KMS-11 (cell line): ENCODE measurements at regions not wholly inside any gene's neighbourhood (a gene's known extent, or its start where the extent isn't known, plus 50 kb on each side); places are given as distances from the start of the nearest gene placed in this dataset.

Source experiments
- H2AFZ ChIP-seq: fragments of 200-600 bp; sonication (generic); 2 replicates; pipeline ENCODE4 v1.6.1; 2016; ENCODE audit warnings: antibody characterized with exemption, mixed run types, low read depth
- H3K27ac ChIP-seq: fragments of 200-600 bp; sonication (generic); 2 replicates; pipeline ENCODE4 v1.6.1; 2016; ENCODE audit warnings: mild to moderate bottlenecking, mixed run types
- H3K27me3 ChIP-seq: fragments of 200-600 bp; sonication (generic); 2 replicates; pipeline ENCODE4 v1.6.1; 2017; ENCODE audit warnings: mild to moderate bottlenecking, low read depth, mixed run types, moderate library complexity; ENCODE audit not compliant: insufficient read depth
- H3K36me3 ChIP-seq: fragments of 200-600 bp; sonication (generic); 2 replicates; pipeline ENCODE4 v1.6.1; 2017; ENCODE audit warnings: mild to moderate bottlenecking, mixed run types; ENCODE audit not compliant: insufficient read depth
- H3K4me1 ChIP-seq: fragments of 200-600 bp; sonication (generic); 2 replicates; pipeline ENCODE4 v1.6.1; 2016; ENCODE audit warnings: mild to moderate bottlenecking, low read depth, mixed run types; ENCODE audit not compliant: poor library complexity, severe bottlenecking
- H3K4me2 ChIP-seq: fragments of 200-600 bp; sonication (generic); 2 replicates; pipeline ENCODE4 v1.7.0; 2016; ENCODE audit warnings: mild to moderate bottlenecking, mixed run types
- H3K4me3 ChIP-seq: fragments of 200-600 bp; sonication (generic); IDR thresholded peaks from 2 replicates; pipeline ENCODE4 v1.6.1; 2017; ENCODE audit warnings: low read depth, low read length, mixed read lengths; ENCODE audit not compliant: insufficient read depth
- H3K79me2 ChIP-seq: fragments of 200-600 bp; sonication (generic); 2 replicates; pipeline ENCODE4 v1.6.1; 2016; ENCODE audit warnings: low read depth, mixed run types; ENCODE audit not compliant: insufficient read depth
- H3K9ac ChIP-seq: fragments of 200-600 bp; sonication (generic); 2 replicates; pipeline ENCODE4 v1.6.1; 2016; ENCODE audit warnings: mild to moderate bottlenecking, mixed run types
- H4K20me1 ChIP-seq: fragments of 200-600 bp; sonication (generic); 2 replicates; pipeline ENCODE4 v1.6.1; 2016; ENCODE audit warnings: mild to moderate bottlenecking, mixed run types; ENCODE audit not compliant: insufficient read depth
- TF ChIP-seq, protein P1 (sequence below): fragments of 200-600 bp; sonication (generic); conservative IDR thresholded peaks from 2 replicates; pipeline ENCODE4 v1.6.1; 2017; ENCODE audit warnings: low read depth, mild to moderate bottlenecking, antibody characterized with exemption, low read length, moderate library complexity, mixed read lengths

- H2AFZ ChIP-seq, result no peak overlapping the region
- H4K20me1 ChIP-seq, result no peaks in the 10 kb centered on the region
- no peak overlapping the region for H3K4me3 ChIP-seq
- no peak overlapping the region for H3K4me2 ChIP-seq
- no peaks in the 10 kb centered on the region for H3K27me3 ChIP-seq
- H3K27ac ChIP-seq, result no peak overlapping the region
- TF ChIP-seq, protein P1, sequence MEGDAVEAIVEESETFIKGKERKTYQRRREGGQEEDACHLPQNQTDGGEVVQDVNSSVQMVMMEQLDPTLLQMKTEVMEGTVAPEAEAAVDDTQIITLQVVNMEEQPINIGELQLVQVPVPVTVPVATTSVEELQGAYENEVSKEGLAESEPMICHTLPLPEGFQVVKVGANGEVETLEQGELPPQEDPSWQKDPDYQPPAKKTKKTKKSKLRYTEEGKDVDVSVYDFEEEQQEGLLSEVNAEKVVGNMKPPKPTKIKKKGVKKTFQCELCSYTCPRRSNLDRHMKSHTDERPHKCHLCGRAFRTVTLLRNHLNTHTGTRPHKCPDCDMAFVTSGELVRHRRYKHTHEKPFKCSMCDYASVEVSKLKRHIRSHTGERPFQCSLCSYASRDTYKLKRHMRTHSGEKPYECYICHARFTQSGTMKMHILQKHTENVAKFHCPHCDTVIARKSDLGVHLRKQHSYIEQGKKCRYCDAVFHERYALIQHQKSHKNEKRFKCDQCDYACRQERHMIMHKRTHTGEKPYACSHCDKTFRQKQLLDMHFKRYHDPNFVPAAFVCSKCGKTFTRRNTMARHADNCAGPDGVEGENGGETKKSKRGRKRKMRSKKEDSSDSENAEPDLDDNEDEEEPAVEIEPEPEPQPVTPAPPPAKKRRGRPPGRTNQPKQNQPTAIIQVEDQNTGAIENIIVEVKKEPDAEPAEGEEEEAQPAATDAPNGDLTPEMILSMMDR, result no peak
- H3K4me1 ChIP-seq, result no peaks in the 10 kb centered on the region
- H3K9ac ChIP-seq, result no peak overlapping the region
- no peaks in the 10 kb centered on the region for H3K36me3 ChIP-seq
- H3K79me2 ChIP-seq, result no peaks in the 10 kb centered on the region
Observed at GRCh38 chr2:126827371-126827770, 71.3 kb upstream of the TEX51 start.

- H3K4me1 ChIP-seq, result no peaks in the 10 kb centered on the region
- H3K36me3 ChIP-seq, result no peaks in the 10 kb centered on the region
- H3K79me2 ChIP-seq, result no peaks in the 10 kb centered on the region
- H3K4me2 ChIP-seq, result no peak overlapping the region
- no peak overlapping the region for H2AFZ ChIP-seq
- no peak overlapping the region for H3K4me3 ChIP-seq
- no peak overlapping the region for H3K27ac ChIP-seq
- no peaks in the 10 kb centered on the region for H4K20me1 ChIP-seq
- no peak overlapping the region for H3K9ac ChIP-seq
- TF ChIP-seq, protein P1, result no peak
- H3K27me3 ChIP-seq, result no peaks in the 10 kb centered on the region
Observed at GRCh38 chr2:126828051-126828450, 70.6 kb upstream of the TEX51 start.

DNA sequence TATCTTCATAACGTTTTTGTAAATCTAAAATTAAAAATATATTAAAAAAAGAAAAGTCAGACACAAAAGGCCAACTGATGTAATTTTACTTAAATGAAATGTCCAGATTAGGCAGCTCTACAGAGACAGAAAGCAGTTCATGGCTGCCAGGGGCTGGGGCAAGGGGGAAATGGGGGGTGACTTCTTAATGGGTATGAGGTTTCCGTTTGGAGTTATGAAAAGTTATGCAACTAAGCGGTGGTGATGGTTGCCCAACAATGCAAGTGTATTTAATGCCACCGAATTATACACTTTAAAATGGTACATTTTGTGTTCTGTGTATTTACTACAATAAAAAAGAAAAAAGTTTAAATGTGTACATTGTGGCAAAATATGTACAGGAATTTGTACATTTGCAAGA lies 70.2 kb upstream of the TEX51 start:
- Histone ChIP-seq H3K4me1 (no peaks in the 10 kb centered on the region), H3K27ac (no peak overlapping the region), H3K4me2 (no peak overlapping the region), H3K4me3 (no peak overlapping the region), H3K9ac (no peak overlapping the region), H3K36me3 (no peaks in the 10 kb centered on the region), H3K79me2 (no peaks in the 10 kb centered on the region), H3K27me3 (no peaks in the 10 kb centered on the region), H4K20me1 (no peaks in the 10 kb centered on the region), H2AFZ (no peak overlapping the region)
- TF ChIP-seq, protein P1, result no peak

- Histone ChIP-seq H2AFZ (no peak overlapping the region), H3K36me3 (no peaks in the 10 kb centered on the region), H3K4me2 (no peak overlapping the region), H3K9ac (no peak overlapping the region), H3K4me3 (no peak overlapping the region), H3K79me2 (no peaks in the 10 kb centered on the region), H3K27me3 (no peaks in the 10 kb centered on the region), H3K27ac (no peak overlapping the region), H3K4me1 (no peaks in the 10 kb centered on the region), H4K20me1 (no peaks in the 10 kb centered on the region)
- TF ChIP-seq, protein P1, result no peak
Observed at GRCh38 chr2:126831234-126832005, 67.3 kb upstream of the TEX51 start.
